ENCODE measurements at regions not wholly inside any gene's neighbourhood (a gene's known extent, or its start where the extent isn't known, plus 50 kb on each side); places are given as distances from the start of the nearest gene placed in this dataset.

- 79% methylated on average over 1 of the region's 7 CpGs; no CpG with 5 or more reads in 1 of the 2 experiments for WGBS, 2 experiments (ENCODE audit: extremely low coverage in 1 of 2, insufficient coverage in 1 of 2, insufficient read length in 1 of 2, insufficient replicate concordance in 2 of 2, low coverage in 1 of 2, low lambda C conversion rate in 2 of 2, missing lambda C conversion rate in 1 of 2)
- no peak overlapping the region for H4K91ac ChIP-seq (replicated peaks; ENCODE audit: insufficient read length, low read length)
- FAIRE-seq, result no peak
Measured at GRCh38 chr16:82264756-82265155, 94.7 kb upstream of the MPHOSPH6 start.

More at GRCh38 chr16:82264756-82265155, 94.7 kb upstream of the MPHOSPH6 start:
- no peak overlapping the region for H3K9ac ChIP-seq (replicated peaks in 1 of 4; ENCODE audit: extremely low read depth in 1 of 4, low read depth in 3 of 4, low read length in 3 of 4)
- no peak overlapping the region for H3K4ac ChIP-seq (replicated peaks; ENCODE audit: insufficient read length, low read depth, low read length)
- H3K18ac ChIP-seq (ENCODE audit: extremely low read depth, low read length), result no peak overlapping the region
- H2AFZ ChIP-seq (ENCODE audit: low read length), result no peak overlapping the region
- no peak overlapping the region for H2BK120ac ChIP-seq (replicated peaks; ENCODE audit: low read depth, low read length)
- no peak for DNase-seq (ENCODE audit: low read depth in 1 of 2, low spot score in 2 of 2)
- no peak overlapping the region for H2AK5ac ChIP-seq (ENCODE audit: low read depth, low read length)
- 0 out of 2 replicates have a peak overlapping the region, but pooled peaks have one; percentile 32 for H2BK15ac ChIP-seq (ENCODE audit: low read length)
- H3K23me2 ChIP-seq (ENCODE audit: low read depth, low read length), result no peaks in the 10 kb centered on the region; the same call in 1 of the 2 replicates
- H3K4me3 ChIP-seq (ENCODE audit: extremely low read depth in 1 of 4, insufficient read depth in 2 of 4, low read depth in 3 of 4, low read length in 4 of 4), result no peak overlapping the region
- no peak overlapping the region for H3K56ac ChIP-seq (replicated peaks; ENCODE audit: insufficient read length, low read depth, low read length)
- ChIA-PET CTCF (ENCODE audit: partially characterized antibody) (interaction anchor here (0.8 to 7.5 kb wide), 47 partner anchors 9 to 1184 kb away, joined by 3 to 140 read pairs (median 6); partner anchors contain the start of gene CDH13), POLR2A (ENCODE audit: partially characterized antibody) (no interaction called here)
- no peaks in the 10 kb centered on the region for H3K9me3 ChIP-seq (ENCODE audit: insufficient read depth in 2 of 2, low read depth in 1 of 2, low read length in 1 of 2)
- H4K5ac ChIP-seq (ENCODE audit: insufficient read length, low read depth, low read length), result no peak overlapping the region
- no peak overlapping the region for H3K23ac ChIP-seq (ENCODE audit: insufficient read length)
- no peak overlapping the region for H2BK20ac ChIP-seq (ENCODE audit: low read length)
- H3K14ac ChIP-seq (ENCODE audit: insufficient read length), result no peak overlapping the region
- H3K4me2 ChIP-seq (ENCODE audit: insufficient read depth in 1 of 2, low read depth in 2 of 2, low read length in 2 of 2), result no peak overlapping the region
- H4K8ac ChIP-seq (ENCODE audit: extremely low read depth, insufficient read depth, low read length), result no peak overlapping the region
- H3K27ac ChIP-seq (ENCODE audit: low read depth, low read length), result no peak overlapping the region
- H4K20me1 ChIP-seq (replicated peaks in 1 of 2; ENCODE audit: control insufficient read depth in 1 of 2, insufficient read depth in 2 of 2, low read length in 2 of 2), result no peaks in the 10 kb centered on the region
- H2BK5ac ChIP-seq (ENCODE audit: low read depth, low read length), result no peak overlapping the region
- no peaks in the 10 kb centered on the region for H3K27me3 ChIP-seq (replicated peaks in 1 of 4; ENCODE audit: control insufficient read depth in 3 of 4, extremely low read depth in 1 of 4, insufficient read depth in 3 of 4, low read length in 3 of 4)
- H3K79me1 ChIP-seq (ENCODE audit: low read depth, low read length), result no peaks in the 10 kb centered on the region
- no peaks in the 10 kb centered on the region for H3K4me1 ChIP-seq (replicated peaks in 1 of 4; ENCODE audit: control insufficient read depth in 3 of 4, insufficient read depth in 4 of 4, low read length in 3 of 4)
- H3K79me2 ChIP-seq (ENCODE audit: control insufficient read depth in 1 of 2, insufficient read depth in 2 of 2, low read length in 2 of 2), result no peaks in the 10 kb centered on the region
- H3K36me3 ChIP-seq (ENCODE audit: control insufficient read depth in 2 of 4, insufficient read depth in 4 of 4, low read length in 3 of 4), result no peaks in the 10 kb centered on the region
- H2BK12ac ChIP-seq (ENCODE audit: low read depth, low read length), result no peak overlapping the region
- no peak for TF ChIP-seq BRCA1 (IDR thresholded peaks at IDR 0.05; ENCODE audit: low read depth, low read length)
- no peak for TF ChIP-seq KDM4A (IDR thresholded peaks at IDR 0.05; ENCODE audit: low read depth, low read length, severe bottlenecking)
- no peak for TF ChIP-seq TAF1 (IDR thresholded peaks at IDR 0.05; ENCODE audit: low read depth, low read length)
- TF ChIP-seq EGR1 (IDR thresholded peaks at IDR 0.05; ENCODE audit: borderline replicate concordance, low read depth, low read length), result no peak
- TF ChIP-seq BCL11A (IDR thresholded peaks at IDR 0.05; ENCODE audit: low read depth in 2 of 2, low read length in 2 of 2), result no peak

Data from H1 (cell line).